GM23338 (cell line): ENCODE measurements at regions not wholly inside any gene's neighbourhood (a gene's known extent, or its start where the extent isn't known, plus 50 kb on each side); places are given as distances from the start of the nearest gene placed in this dataset.
"Not testable (repeated sequence)": the region's sequence is repeated elsewhere in the genome, so short reads cannot be mapped to it uniquely, and the experiment has no call there.

Experiments used
- ATAC-seq: fragments of 200-7000 bp; cut with Tn5 transposase; 3 replicates; pipeline ENCODE4 v1.9.1; 2020
- DNase-seq: peaks from one replicate; pipeline ENCODE4 v3.0.0-alpha.2; 2015; ENCODE audit warnings: low spot score
- H2AFZ ChIP-seq: fragments of 200-600 bp; sonication (generic); 2 replicates; pipeline ENCODE4 v1.8.0; 2016; ENCODE audit warnings: antibody characterized with exemption, mild to moderate bottlenecking, moderate library complexity
- H3F3A ChIP-seq: fragments of 200-600 bp; sonication (generic); replicated peaks from 2 replicates; pipeline ENCODE4 v1.8.0; 2017; ENCODE audit warnings: antibody characterized with exemption, mixed run types, low read depth
- H3K27ac ChIP-seq: fragments of 200-600 bp; sonication (generic); 2 replicates; pipeline ENCODE4 v1.6.1; 2016; ENCODE audit warnings: low read depth
- H3K27me3 ChIP-seq: fragments of 200-600 bp; sonication (generic); 2 replicates; pipeline ENCODE4 v1.8.0; 2016; ENCODE audit warnings: mild to moderate bottlenecking, mixed run types, moderate library complexity; ENCODE audit not compliant: insufficient read depth
- H3K36me3 ChIP-seq: fragments of 200-600 bp; sonication (generic); 2 replicates; pipeline ENCODE4 v1.8.0; 2016; ENCODE audit warnings: mild to moderate bottlenecking; ENCODE audit not compliant: insufficient read depth
- H3K4me1 ChIP-seq: fragments of 200-600 bp; sonication (generic); 2 replicates; pipeline ENCODE4 v1.8.0; 2016; ENCODE audit warnings: mild to moderate bottlenecking, moderate library complexity; ENCODE audit not compliant: insufficient read depth
- H3K4me2 ChIP-seq: fragments of 200-600 bp; sonication (generic); 2 replicates; pipeline ENCODE4 v1.7.1; 2017; ENCODE audit warnings: mixed run types
- H3K4me3 ChIP-seq: fragments of 200-600 bp; sonication (generic); 2 replicates; pipeline ENCODE4 v1.6.1; 2016; ENCODE audit warnings: mixed run types
- H3K79me2 ChIP-seq: fragments of 200-600 bp; sonication (generic); replicated peaks from 2 replicates; pipeline ENCODE4 v1.8.0; 2017; ENCODE audit warnings: mild to moderate bottlenecking; ENCODE audit not compliant: insufficient read depth
- H3K9me2 ChIP-seq: fragments of 200-600 bp; sonication (generic); 2 replicates; pipeline ENCODE4 v1.8.0; 2017; ENCODE audit not compliant: insufficient read depth
- H4K20me1 ChIP-seq: fragments of 200-600 bp; sonication (generic); replicated peaks from 2 replicates; pipeline ENCODE4 v1.8.0; 2017; ENCODE audit warnings: mild to moderate bottlenecking; ENCODE audit not compliant: insufficient read depth
- H3K27ac Mint-ChIP-seq: 2 replicates; pipeline ENCODE4 v1.8.0; 2020; ENCODE audit warnings: inconsistent platforms, mild to moderate bottlenecking, moderate library complexity, mixed read lengths
- H3K27me3 Mint-ChIP-seq: 3 replicates; pipeline ENCODE4 v1.8.0; 2022; ENCODE audit warnings: low read depth, mild to moderate bottlenecking, moderate library complexity, mixed read lengths, inconsistent platforms; ENCODE audit not compliant: insufficient read depth, poor library complexity
- H3K36me3 Mint-ChIP-seq: 3 replicates; pipeline ENCODE4 v1.8.0; 2021; ENCODE audit warnings: low read depth, mild to moderate bottlenecking, inconsistent platforms, moderate library complexity, mixed read lengths
- H3K4me1 Mint-ChIP-seq: 3 replicates; pipeline ENCODE4 v1.8.0; 2020; ENCODE audit warnings: mild to moderate bottlenecking, inconsistent platforms, mixed read lengths
- H3K4me3 Mint-ChIP-seq: 3 replicates; pipeline ENCODE4 v1.8.0; 2021; ENCODE audit warnings: moderate library complexity, mild to moderate bottlenecking, inconsistent platforms, mixed read lengths
- H3K9me3 Mint-ChIP-seq: 3 replicates; pipeline ENCODE4 v1.8.0; 2020; ENCODE audit warnings: moderate library complexity, mild to moderate bottlenecking, inconsistent platforms, mixed read lengths
- CTCF ChIP-seq, 2 experiments: fragments of 200-600 bp in 1 of 2; sonication (generic) in 1 of 2; conservative IDR thresholded peaks; 2 replicates each; pipeline versions ENCODE4 v1.5.1 to v1.6.1; 2016 to 2017; ENCODE audit warnings: antibody characterized with exemption in 2 of 2, low read depth in 2 of 2, mild to moderate bottlenecking in 2 of 2, moderate library complexity in 1 of 2
- JUNB ChIP-seq: IDR thresholded peaks from one replicate; pipeline ENCODE4 v1.6.1; 2016; ENCODE audit warnings: antibody characterized with exemption; ENCODE audit not compliant: unreplicated experiment
- POLR2AphosphoS5 ChIP-seq: IDR thresholded peaks from 2 replicates; pipeline ENCODE4 v1.6.1; 2016; ENCODE audit warnings: antibody characterized with exemption, low read depth
- REST ChIP-seq: IDR thresholded peaks from one replicate; pipeline ENCODE4 v1.6.1; 2018; ENCODE audit warnings: antibody characterized with exemption; ENCODE audit not compliant: unreplicated experiment
- STAT1 ChIP-seq: IDR thresholded peaks from one replicate; pipeline ENCODE4 v1.6.1; 2016; ENCODE audit warnings: antibody characterized with exemption; ENCODE audit not compliant: unreplicated experiment
- ZNF114 ChIP-seq: fragments of 250-450 bp; sonication (Bioruptor Pico); IDR thresholded peaks from 2 replicates; pipeline ENCODE4 v1.5.0; 2020; ENCODE audit warnings: mild to moderate bottlenecking, moderate library complexity

GRCh38 chr15:20310603-20311002 is 231.0 kb downstream of the GOLGA6L6 start:
- ATAC-seq: no peak

GRCh38 chr15:20309966-20310365 is 231.6 kb downstream of the GOLGA6L6 start:
- not testable (repeated sequence) for H3K27me3 ChIP-seq, H3K4me2 ChIP-seq, H3K27me3 Mint-ChIP-seq, H3K4me1 Mint-ChIP-seq, H3K79me2 ChIP-seq, H3K4me1 ChIP-seq, H3K4me3 ChIP-seq, H3F3A ChIP-seq, DNase-seq, H3K27ac Mint-ChIP-seq, H3K4me3 Mint-ChIP-seq, H4K20me1 ChIP-seq, H3K9me2 ChIP-seq, ATAC-seq, H2AFZ ChIP-seq, H3K27ac ChIP-seq
- peaks cover 10% of the 10 kb centered on the region for H3K36me3 Mint-ChIP-seq
- H3K9me3 Mint-ChIP-seq: peaks cover 37% of the 10 kb centered on the region
- peaks cover 16% of the 10 kb centered on the region for H3K36me3 ChIP-seq

More at GRCh38 chr15:20310603-20311002, 231.0 kb downstream of the GOLGA6L6 start:
- Histone ChIP-seq H3K4me1 (no peaks in the 10 kb centered on the region), H3K4me3 (no peak overlapping the region; the same call in 1 of the 2 replicates), H3K27me3 (no peaks in the 10 kb centered on the region), H3K27ac (no peak overlapping the region), H3F3A (no peaks in the 10 kb centered on the region), H3K79me2 (no peaks in the 10 kb centered on the region), H3K4me2 (no peak overlapping the region), H3K36me3 (peaks cover 16% of the 10 kb centered on the region), H3K9me2 (no peaks in the 10 kb centered on the region), H2AFZ (no peak overlapping the region), H4K20me1 (no peaks in the 10 kb centered on the region)
- Mint-ChIP-seq H3K27ac (no peak overlapping the region), H3K36me3 (peaks cover 10% of the 10 kb centered on the region), H3K4me1 (no peaks in the 10 kb centered on the region), H3K27me3 (no peaks in the 10 kb centered on the region), H3K4me3 (no peak overlapping the region), H3K9me3 (peaks cover 30% of the 10 kb centered on the region)
- TF ChIP-seq JUNB: no peak
- no peak for TF ChIP-seq REST
- no peak for TF ChIP-seq STAT1
- no peak for TF ChIP-seq POLR2AphosphoS5
- TF ChIP-seq CTCF (conservative IDR thresholded peaks at IDR 0.05; ENCODE audit: low read depth in 2 of 2): no peak
- no peak for TF ChIP-seq ZNF114 (CRISPR knock-in tag)
- DNase-seq: no peak

GRCh38 chr15:20309395-20309794 is 232.2 kb downstream of the GOLGA6L6 start:
- not testable (repeated sequence) for H3K9me2 ChIP-seq, H3K27me3 ChIP-seq, H4K20me1 ChIP-seq, H3K27ac Mint-ChIP-seq, H3K79me2 ChIP-seq, H3K4me1 Mint-ChIP-seq, H3K27ac ChIP-seq, H3K4me2 ChIP-seq, H2AFZ ChIP-seq, H3K27me3 Mint-ChIP-seq, ATAC-seq, H3K4me3 ChIP-seq, H3F3A ChIP-seq, DNase-seq, H3K4me3 Mint-ChIP-seq, H3K4me1 ChIP-seq
- peaks cover 16% of the 10 kb centered on the region for H3K36me3 ChIP-seq
- Mint-ChIP-seq H3K36me3 (peaks cover 16% of the 10 kb centered on the region), H3K9me3 (peaks cover 42% of the 10 kb centered on the region)

GRCh38 chr15:20308027-20308690 is 233.4 kb downstream of the GOLGA6L6 start:
- not testable (repeated sequence) for H3K27ac ChIP-seq, H3K27me3 ChIP-seq, H2AFZ ChIP-seq, H3K9me2 ChIP-seq, H3K27me3 Mint-ChIP-seq, H3K4me2 ChIP-seq, H3K4me3 Mint-ChIP-seq, H4K20me1 ChIP-seq, H3K4me3 ChIP-seq, H3K4me1 Mint-ChIP-seq, H3K4me1 ChIP-seq, H3F3A ChIP-seq, DNase-seq, H3K27ac Mint-ChIP-seq, H3K79me2 ChIP-seq, ATAC-seq
- H3K36me3 ChIP-seq: peaks cover 16% of the 10 kb centered on the region
- Mint-ChIP-seq H3K36me3 (peaks cover 23% of the 10 kb centered on the region), H3K9me3 (peaks cover 51% of the 10 kb centered on the region)
